OCI-LY7 (cell line): ENCODE measurements at regions not wholly inside any gene's neighbourhood (a gene's known extent, or its start where the extent isn't known, plus 50 kb on each side); places are given as distances from the start of the nearest gene placed in this dataset.

Source experiments
- CTCF ChIP-seq: fragments of 200-600 bp; sonication (generic); conservative IDR thresholded peaks from 2 replicates; pipeline ENCODE4 v1.5.1; 2014; ENCODE audit warnings: mild to moderate bottlenecking, antibody characterized with exemption, low read length, moderate library complexity, mixed read lengths
- EZH2phosphoT487 ChIP-seq: fragments of 200-600 bp; sonication (generic); IDR thresholded peaks from 2 replicates; pipeline ENCODE4 v1.6.1; 2018; ENCODE audit warnings: low read depth, borderline replicate concordance, mild to moderate bottlenecking, mixed run types, antibody characterized with exemption, low read length, moderate library complexity, mixed read lengths

GRCh38 chr2:44879269-44880124, 62.0 kb upstream of the SIX3 start:
- no peak for TF ChIP-seq CTCF
- no peak for TF ChIP-seq EZH2phosphoT487
